ENCODE measurements at regions not wholly inside any gene's neighbourhood (a gene's known extent, or its start where the extent isn't known, plus 50 kb on each side); places are given as distances from the start of the nearest gene placed in this dataset.

- Histone ChIP-seq H3K9ac (ENCODE audit: low read depth, low read length) (no peak overlapping the region), H3K4me3 (ENCODE audit: low read length) (no peak overlapping the region), H3K4me2 (ENCODE audit: low read length) (no peak overlapping the region), H3K9me3 (replicated peaks; ENCODE audit: low read length) (no peaks in the 10 kb centered on the region), H3K27me3 (ENCODE audit: control insufficient read depth, insufficient read depth, low read length) (peaks cover 31% of the 10 kb centered on the region), H3K36me3 (ENCODE audit: insufficient read depth, low read length) (no peaks in the 10 kb centered on the region), H3K4me1 (ENCODE audit: control insufficient read depth, insufficient read depth, low read length) (no peaks in the 10 kb centered on the region)
Measured at GRCh38 chr10:50936335-50936734, 50.9 kb upstream of the A1CF start.

- Histone ChIP-seq H3K4me2 (ENCODE audit: low read length) (no peak overlapping the region), H3K36me3 (ENCODE audit: insufficient read depth, low read length) (no peaks in the 10 kb centered on the region), H3K4me3 (ENCODE audit: low read length) (no peak overlapping the region), H3K4me1 (ENCODE audit: control insufficient read depth, insufficient read depth, low read length) (no peaks in the 10 kb centered on the region), H3K9ac (ENCODE audit: low read depth, low read length) (no peak overlapping the region), H3K27me3 (ENCODE audit: control insufficient read depth, insufficient read depth, low read length) (peaks cover 30% of the 10 kb centered on the region), H3K9me3 (replicated peaks; ENCODE audit: low read length) (no peaks in the 10 kb centered on the region)
Measured at GRCh38 chr10:50937230-50937907, 51.9 kb upstream of the A1CF start.

- no peak overlapping the region for H3K9ac ChIP-seq (ENCODE audit: low read depth, low read length)
- H3K9me3 ChIP-seq (replicated peaks; ENCODE audit: low read length), result no peaks in the 10 kb centered on the region
- H3K27me3 ChIP-seq (ENCODE audit: control insufficient read depth, insufficient read depth, low read length), result peaks cover 5% of the 10 kb centered on the region
- H3K4me2 ChIP-seq (ENCODE audit: low read length), result no peak overlapping the region
- H3K36me3 ChIP-seq (ENCODE audit: insufficient read depth, low read length), result no peaks in the 10 kb centered on the region
- no peak overlapping the region for H3K4me3 ChIP-seq (ENCODE audit: low read length)
- H3K4me1 ChIP-seq (ENCODE audit: control insufficient read depth, insufficient read depth, low read length), result no peaks in the 10 kb centered on the region
Measured at GRCh38 chr10:50941629-50942028, 56.2 kb upstream of the A1CF start.

- H3K9ac ChIP-seq (ENCODE audit: low read depth, low read length), result no peak overlapping the region
- no peaks in the 10 kb centered on the region for H3K9me3 ChIP-seq (replicated peaks; ENCODE audit: low read length)
- no peak overlapping the region for H3K4me2 ChIP-seq (ENCODE audit: low read length)
- no peaks in the 10 kb centered on the region for H3K36me3 ChIP-seq (ENCODE audit: insufficient read depth, low read length)
- no peaks in the 10 kb centered on the region for H3K4me1 ChIP-seq (ENCODE audit: control insufficient read depth, insufficient read depth, low read length)
- no peak overlapping the region for H3K4me3 ChIP-seq (ENCODE audit: low read length)
- peaks cover 5% of the 10 kb centered on the region for H3K27me3 ChIP-seq (ENCODE audit: control insufficient read depth, insufficient read depth, low read length)
Measured at GRCh38 chr10:50946991-50947781, 61.8 kb upstream of the A1CF start.

- Histone ChIP-seq H3K4me3 (ENCODE audit: low read length) (no peak overlapping the region), H3K36me3 (ENCODE audit: insufficient read depth, low read length) (no peaks in the 10 kb centered on the region), H3K4me1 (ENCODE audit: control insufficient read depth, insufficient read depth, low read length) (no peaks in the 10 kb centered on the region), H3K4me2 (ENCODE audit: low read length) (no peak overlapping the region), H3K27me3 (ENCODE audit: control insufficient read depth, insufficient read depth, low read length) (peaks cover 5% of the 10 kb centered on the region), H3K9me3 (replicated peaks; ENCODE audit: low read length) (no peaks in the 10 kb centered on the region), H3K9ac (ENCODE audit: low read depth, low read length) (no peak overlapping the region)
Measured at GRCh38 chr10:50951365-50951764, 65.9 kb upstream of the A1CF start.

- Histone ChIP-seq H3K9ac (ENCODE audit: low read depth, low read length) (no peak overlapping the region), H3K9me3 (replicated peaks; ENCODE audit: low read length) (no peaks in the 10 kb centered on the region), H3K4me3 (ENCODE audit: low read length) (no peak overlapping the region)
Measured at GRCh38 chr10:50961297-50961696, 75.9 kb upstream of the A1CF start.

GRCh38 chr10:50963063-50963462 lies 77.6 kb upstream of the A1CF start:
- no peaks in the 10 kb centered on the region for H3K36me3 ChIP-seq (ENCODE audit: insufficient read depth, low read length)
- H3K4me3 ChIP-seq (ENCODE audit: low read length), result no peak overlapping the region
- H3K4me2 ChIP-seq (ENCODE audit: low read length), result no peak overlapping the region
- no peaks in the 10 kb centered on the region for H3K9me3 ChIP-seq (replicated peaks; ENCODE audit: low read length)
- no peak overlapping the region for H3K9ac ChIP-seq (ENCODE audit: low read depth, low read length)
- peaks cover 9% of the 10 kb centered on the region for H3K27me3 ChIP-seq (ENCODE audit: control insufficient read depth, insufficient read depth, low read length)
- H3K4me1 ChIP-seq (ENCODE audit: control insufficient read depth, insufficient read depth, low read length), result no peaks in the 10 kb centered on the region

More at GRCh38 chr10:50961297-50961696, 75.9 kb upstream of the A1CF start:
- no peaks in the 10 kb centered on the region for H3K36me3 ChIP-seq (ENCODE audit: insufficient read depth, low read length)
- H3K27me3 ChIP-seq (ENCODE audit: control insufficient read depth, insufficient read depth, low read length), result peaks cover 9% of the 10 kb centered on the region
- no peak overlapping the region for H3K4me2 ChIP-seq (ENCODE audit: low read length)
- H3K4me1 ChIP-seq (ENCODE audit: control insufficient read depth, insufficient read depth, low read length), result no peaks in the 10 kb centered on the region

- no peaks in the 10 kb centered on the region for H3K9me3 ChIP-seq (replicated peaks; ENCODE audit: low read length)
- H3K27me3 ChIP-seq (ENCODE audit: control insufficient read depth, insufficient read depth, low read length), result peaks cover 6% of the 10 kb centered on the region
- H3K36me3 ChIP-seq (ENCODE audit: insufficient read depth, low read length), result no peaks in the 10 kb centered on the region
- H3K9ac ChIP-seq (ENCODE audit: low read depth, low read length), result no peak overlapping the region
- no peak overlapping the region for H3K4me2 ChIP-seq (ENCODE audit: low read length)
- H3K4me1 ChIP-seq (ENCODE audit: control insufficient read depth, insufficient read depth, low read length), result no peaks in the 10 kb centered on the region
- no peak overlapping the region for H3K4me3 ChIP-seq (ENCODE audit: low read length)
Measured at GRCh38 chr10:50968386-50969091, 83.1 kb upstream of the A1CF start.

- Histone ChIP-seq H3K9ac (ENCODE audit: low read depth, low read length) (no peak overlapping the region), H3K4me2 (ENCODE audit: low read length) (no peak overlapping the region), H3K4me1 (ENCODE audit: control insufficient read depth, insufficient read depth, low read length) (no peaks in the 10 kb centered on the region), H3K4me3 (ENCODE audit: low read length) (no peak overlapping the region), H3K9me3 (replicated peaks; ENCODE audit: low read length) (no peaks in the 10 kb centered on the region), H3K36me3 (ENCODE audit: insufficient read depth, low read length) (no peaks in the 10 kb centered on the region), H3K27me3 (ENCODE audit: control insufficient read depth, insufficient read depth, low read length) (peaks cover 6% of the 10 kb centered on the region)
Measured at GRCh38 chr10:50972591-50972990, 87.2 kb upstream of the A1CF start.

GRCh38 chr10:50981385-50981784 lies 92.9 kb upstream of the PRKG1 start:
- Histone ChIP-seq H3K4me1 (ENCODE audit: control insufficient read depth, insufficient read depth, low read length) (no peaks in the 10 kb centered on the region), H3K9ac (ENCODE audit: low read depth, low read length) (no peak overlapping the region), H3K27me3 (ENCODE audit: control insufficient read depth, insufficient read depth, low read length) (peaks cover 11% of the 10 kb centered on the region), H3K4me2 (ENCODE audit: low read length) (no peak overlapping the region), H3K4me3 (ENCODE audit: low read length) (no peak overlapping the region), H3K36me3 (ENCODE audit: insufficient read depth, low read length) (no peaks in the 10 kb centered on the region), H3K9me3 (replicated peaks; ENCODE audit: low read length) (no peaks in the 10 kb centered on the region)

GRCh38 chr10:50981904-50982303 lies 92.4 kb upstream of the PRKG1 start:
- peaks cover 11% of the 10 kb centered on the region for H3K27me3 ChIP-seq (ENCODE audit: control insufficient read depth, insufficient read depth, low read length)
- H3K36me3 ChIP-seq (ENCODE audit: insufficient read depth, low read length), result no peaks in the 10 kb centered on the region
- no peak overlapping the region for H3K4me2 ChIP-seq (ENCODE audit: low read length)
- no peak overlapping the region for H3K9ac ChIP-seq (ENCODE audit: low read depth, low read length)
- H3K9me3 ChIP-seq (replicated peaks; ENCODE audit: low read length), result no peaks in the 10 kb centered on the region
- H3K4me1 ChIP-seq (ENCODE audit: control insufficient read depth, insufficient read depth, low read length), result no peaks in the 10 kb centered on the region
- no peak overlapping the region for H3K4me3 ChIP-seq (ENCODE audit: low read length)
